Activated B cell treated with CpG ODN at 0.5 μM for 24 hours (primary cell): ENCODE measurements at regions not wholly inside any gene's neighbourhood (a gene's known extent, or its start where the extent isn't known, plus 50 kb on each side); places are given as distances from the start of the nearest gene placed in this dataset.

ENCODE experiments used
- ATAC-seq: fragments of 200-7000 bp; cut with Tn5 transposase; one replicate; pipeline ENCODE4 v1.10.0; 2021; ENCODE audit warnings: low read depth, mild to moderate bottlenecking, moderate library complexity
- CTCF ChIA-PET: fragments of 350-600 bp; sonication (Branson Sonifier 250); formaldehyde crosslinking; loops from one replicate; lab custom pipeline; 2021; ENCODE audit warnings: antibody characterized with exemption; lab: Charles Lee
- POLR2A ChIA-PET: fragments of 350-600 bp; sonication (Branson Sonifier 250); formaldehyde crosslinking; loops from one replicate; lab custom pipeline; 2021; ENCODE audit warnings: antibody characterized with exemption; lab: Charles Lee
- DNase-seq: peaks from one replicate; pipeline ENCODE4 v3.0.0; 2022
- H3K27ac Mint-ChIP-seq: one replicate; pipeline ENCODE4 v1.8.0; 2020; ENCODE audit warnings: mixed read lengths
- H3K27me3 Mint-ChIP-seq: one replicate; pipeline ENCODE4 v1.8.0; 2021; ENCODE audit warnings: mixed read lengths
- H3K36me3 Mint-ChIP-seq: one replicate; pipeline ENCODE4 v1.8.0; 2021; ENCODE audit warnings: low read depth, mixed read lengths
- H3K4me1 Mint-ChIP-seq: one replicate; pipeline ENCODE4 v1.8.0; 2021; ENCODE audit warnings: mixed read lengths
- H3K4me3 Mint-ChIP-seq: one replicate; pipeline ENCODE4 v1.8.0; 2020; ENCODE audit warnings: mild to moderate bottlenecking, mixed read lengths
- H3K9me3 Mint-ChIP-seq: one replicate; pipeline ENCODE4 v1.8.0; 2020; ENCODE audit warnings: mixed read lengths
- intact Hi-C: fragments of 100-400 bp; cut with micrococcal nuclease; formaldehyde crosslinking; loops from one replicate; pipeline ENCODE4 v1.15.1; 2024
- TF ChIP-seq, protein P1 (sequence below): fragments of 200-600 bp; IDR thresholded peaks from one replicate; pipeline ENCODE4 v1.8.0; 2022; ENCODE audit warnings: antibody characterized with exemption, mild to moderate bottlenecking

- no peaks in the 10 kb centered on the region for H3K36me3 Mint-ChIP-seq
- ChIA-PET POLR2A (no interaction called here), CTCF (no interaction called here)
- H3K9me3 Mint-ChIP-seq: no peaks in the 10 kb centered on the region
- H3K4me3 Mint-ChIP-seq: no peak overlapping the region
- H3K27me3 Mint-ChIP-seq: no peaks in the 10 kb centered on the region
- intact Hi-C loops: no loop called here
- no peak overlapping the region for H3K27ac Mint-ChIP-seq
- DNase-seq (no peak), ATAC-seq (no peak)
- no peaks in the 10 kb centered on the region for H3K4me1 Mint-ChIP-seq
- TF ChIP-seq, protein P1, sequence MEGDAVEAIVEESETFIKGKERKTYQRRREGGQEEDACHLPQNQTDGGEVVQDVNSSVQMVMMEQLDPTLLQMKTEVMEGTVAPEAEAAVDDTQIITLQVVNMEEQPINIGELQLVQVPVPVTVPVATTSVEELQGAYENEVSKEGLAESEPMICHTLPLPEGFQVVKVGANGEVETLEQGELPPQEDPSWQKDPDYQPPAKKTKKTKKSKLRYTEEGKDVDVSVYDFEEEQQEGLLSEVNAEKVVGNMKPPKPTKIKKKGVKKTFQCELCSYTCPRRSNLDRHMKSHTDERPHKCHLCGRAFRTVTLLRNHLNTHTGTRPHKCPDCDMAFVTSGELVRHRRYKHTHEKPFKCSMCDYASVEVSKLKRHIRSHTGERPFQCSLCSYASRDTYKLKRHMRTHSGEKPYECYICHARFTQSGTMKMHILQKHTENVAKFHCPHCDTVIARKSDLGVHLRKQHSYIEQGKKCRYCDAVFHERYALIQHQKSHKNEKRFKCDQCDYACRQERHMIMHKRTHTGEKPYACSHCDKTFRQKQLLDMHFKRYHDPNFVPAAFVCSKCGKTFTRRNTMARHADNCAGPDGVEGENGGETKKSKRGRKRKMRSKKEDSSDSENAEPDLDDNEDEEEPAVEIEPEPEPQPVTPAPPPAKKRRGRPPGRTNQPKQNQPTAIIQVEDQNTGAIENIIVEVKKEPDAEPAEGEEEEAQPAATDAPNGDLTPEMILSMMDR: no peak
Observed at GRCh38 chr10:6957851-6958250, 377.8 kb upstream of the PRKCQ start.

DNA sequence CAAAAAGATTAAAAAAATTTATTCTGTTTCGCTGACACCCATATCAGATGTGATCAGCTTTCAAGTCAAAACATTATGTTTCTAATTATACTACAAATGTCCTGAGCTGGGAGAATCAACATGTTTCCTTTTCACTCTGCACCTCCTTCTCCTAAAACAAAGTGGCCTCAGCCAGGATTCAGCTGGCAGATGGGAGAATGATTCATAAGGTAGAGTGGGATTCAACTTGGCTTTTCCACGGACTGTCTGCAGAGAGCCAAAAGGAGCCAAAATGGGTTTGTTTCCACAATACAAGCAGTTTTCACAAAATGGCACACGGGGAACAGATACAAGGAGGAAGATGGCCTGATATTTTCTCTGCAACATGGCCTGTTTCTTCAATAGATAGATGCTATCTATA lies 376.5 kb upstream of the PRKCQ start:
- Mint-ChIP-seq H3K4me3 (no peak overlapping the region), H3K9me3 (no peaks in the 10 kb centered on the region), H3K36me3 (no peaks in the 10 kb centered on the region), H3K27ac (no peak overlapping the region), H3K4me1 (no peaks in the 10 kb centered on the region), H3K27me3 (no peaks in the 10 kb centered on the region)
- TF ChIP-seq, protein P1: no peak
- intact Hi-C loops: no loop called here
- no peak for DNase-seq
- CTCF ChIA-PET: interaction anchor here (0.8 kb wide), 1 partner anchor 37 kb away, joined by 3 read pairs; no protein-coding TSS in a partner anchor
- POLR2A ChIA-PET: no interaction called here
- ATAC-seq: no peak

DNA sequence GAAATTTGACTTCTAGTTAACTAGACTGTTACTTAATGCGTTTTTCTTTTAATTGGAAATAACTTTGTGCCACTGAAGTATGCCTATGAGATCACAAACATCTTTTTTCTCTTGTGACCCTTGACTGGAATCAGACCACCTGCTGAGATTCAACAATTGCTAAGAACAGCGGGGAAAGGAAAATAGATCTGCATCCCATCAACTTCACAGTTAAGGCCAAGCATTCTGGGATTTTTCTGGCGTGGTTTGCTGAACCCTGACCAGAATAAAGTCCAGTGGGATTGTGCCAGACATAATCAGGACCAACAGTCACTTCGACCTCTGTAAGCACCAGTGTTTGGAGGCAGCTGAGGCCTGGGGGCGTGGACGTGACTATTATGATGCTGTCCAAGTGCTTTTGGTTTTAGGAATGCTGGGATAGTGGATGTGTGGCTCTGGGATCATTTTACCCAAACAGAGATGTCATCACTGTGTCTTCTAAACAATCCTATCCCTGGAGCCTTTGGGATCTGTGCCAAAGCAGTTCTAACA lies 373.3 kb upstream of the PRKCQ start:
- no peak for DNase-seq
- Mint-ChIP-seq H3K9me3 (no peaks in the 10 kb centered on the region), H3K27ac (no peak overlapping the region), H3K27me3 (no peaks in the 10 kb centered on the region), H3K4me3 (no peak overlapping the region), H3K36me3 (no peaks in the 10 kb centered on the region), H3K4me1 (no peaks in the 10 kb centered on the region)
- no peak for ATAC-seq
- CTCF ChIA-PET: no interaction called here
- POLR2A ChIA-PET: no interaction called here
- intact Hi-C loops: no loop called here
- TF ChIP-seq, protein P1: no peak

DNA sequence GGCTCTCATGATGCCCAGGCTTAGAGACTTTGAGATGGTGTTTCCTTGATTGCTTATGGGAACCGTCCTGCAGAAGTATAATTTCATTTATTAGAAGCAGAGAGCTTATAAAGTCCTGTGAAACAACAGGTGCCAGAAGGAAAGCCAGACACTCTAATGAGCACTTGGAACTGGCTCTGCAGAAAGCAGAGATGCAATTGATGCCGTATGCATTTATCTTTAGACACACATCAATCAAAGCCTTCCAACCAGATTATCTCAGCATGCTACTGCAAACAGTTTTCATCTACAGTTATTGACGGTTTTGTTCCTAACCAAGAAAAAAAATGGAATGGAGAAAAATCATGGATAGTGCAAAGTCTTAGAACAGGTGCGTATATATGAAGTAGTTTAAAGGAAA lies 371.7 kb upstream of the PRKCQ start:
- TF ChIP-seq, protein P1: no peak
- H3K9me3 Mint-ChIP-seq: no peaks in the 10 kb centered on the region
- H3K27me3 Mint-ChIP-seq: no peaks in the 10 kb centered on the region
- intact Hi-C loops: no loop called here
- POLR2A ChIA-PET: no interaction called here
- no peak for DNase-seq
- ATAC-seq: no peak
- H3K36me3 Mint-ChIP-seq: no peaks in the 10 kb centered on the region
- no peaks in the 10 kb centered on the region for H3K4me1 Mint-ChIP-seq
- no peak overlapping the region for H3K27ac Mint-ChIP-seq
- CTCF ChIA-PET: interaction anchor here (1.3 kb wide), 1 partner anchor 32 kb away, joined by 4 read pairs; no protein-coding TSS in a partner anchor
- H3K4me3 Mint-ChIP-seq: no peak overlapping the region

DNA sequence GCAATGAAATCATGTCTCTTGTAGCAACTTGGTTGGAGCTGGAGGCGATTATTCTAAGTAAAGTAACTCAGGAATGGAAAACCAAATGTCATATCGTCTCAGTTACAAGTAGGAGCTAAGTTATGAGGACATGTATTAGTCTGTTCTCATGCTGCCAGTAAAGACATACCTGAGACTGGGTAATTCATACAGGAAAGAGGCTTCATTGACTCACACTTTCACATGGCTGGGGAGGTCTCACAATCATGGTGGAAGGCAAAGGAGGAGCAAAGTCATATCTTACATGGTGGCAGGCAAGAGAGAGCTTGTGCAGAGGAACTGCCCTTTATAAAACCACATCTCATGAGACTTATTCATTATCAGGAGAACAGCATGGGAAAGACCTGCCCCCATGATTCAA lies 370.1 kb upstream of the PRKCQ start:
- Mint-ChIP-seq H3K27ac (no peak overlapping the region), H3K4me3 (no peak overlapping the region), H3K36me3 (no peaks in the 10 kb centered on the region), H3K9me3 (no peaks in the 10 kb centered on the region), H3K4me1 (no peaks in the 10 kb centered on the region), H3K27me3 (no peaks in the 10 kb centered on the region)
- DNase-seq (no peak), ATAC-seq (no peak)
- intact Hi-C loops: no loop called here
- CTCF ChIA-PET: no interaction called here
- TF ChIP-seq, protein P1: no peak
- POLR2A ChIA-PET: no interaction called here
